Smooth muscle cell (in vitro differentiated cells): ENCODE measurements at regions not wholly inside any gene's neighbourhood (a gene's known extent, or its start where the extent isn't known, plus 50 kb on each side); places are given as distances from the start of the nearest gene placed in this dataset.
A peak's percentile ranks its signal among the peaks of the same experiment; 100 is the strongest.

Experiments
- DNase-seq: peaks from one replicate; lab custom pipeline; 2025; ENCODE audit not compliant: unreplicated experiment; lab: John Stamatoyannopoulos, UW
- H2AFZ ChIP-seq: fragments of 200-600 bp; sonication (generic); 2 replicates; pipeline ENCODE4 v1.6.0; 2016; ENCODE audit warnings: antibody characterized with exemption, low read depth, mild to moderate bottlenecking
- H3F3A ChIP-seq: fragments of 200-600 bp; sonication (generic); 2 replicates; pipeline ENCODE4 v1.6.0; 2017; ENCODE audit warnings: antibody characterized with exemption, low read depth
- H3K27ac ChIP-seq: fragments of 200-600 bp; sonication (generic); 2 replicates; pipeline ENCODE4 v1.5.1; 2016; ENCODE audit warnings: low read depth, mild to moderate bottlenecking
- H3K27me3 ChIP-seq: fragments of 200-600 bp; sonication (generic); 2 replicates; pipeline ENCODE4 v1.6.1; 2016; ENCODE audit warnings: low read depth, mild to moderate bottlenecking
- H3K36me3 ChIP-seq: fragments of 200-600 bp; sonication (generic); 2 replicates; pipeline ENCODE4 v1.5.1; 2016; ENCODE audit warnings: low read depth
- H3K4me1 ChIP-seq: fragments of 200-600 bp; sonication (generic); 2 replicates; pipeline ENCODE4 v1.5.1; 2016; ENCODE audit warnings: low read depth
- H3K4me2 ChIP-seq: fragments of 200-600 bp; sonication (generic); 2 replicates; pipeline ENCODE4 v1.6.0; 2016; ENCODE audit warnings: mild to moderate bottlenecking
- H3K4me3 ChIP-seq: fragments of 200-600 bp; sonication (generic); 2 replicates; pipeline ENCODE4 v1.5.1; 2016; ENCODE audit warnings: mild to moderate bottlenecking
- H3K79me2 ChIP-seq: fragments of 200-600 bp; sonication (generic); 2 replicates; pipeline ENCODE4 v1.6.0; 2016; ENCODE audit warnings: low read depth, mild to moderate bottlenecking
- H3K9ac ChIP-seq: fragments of 200-600 bp; sonication (generic); 2 replicates; pipeline ENCODE4 v1.6.0; 2016; ENCODE audit warnings: low read depth
- H3K9me3 ChIP-seq: fragments of 200-600 bp; sonication (generic); replicated peaks from 2 replicates; pipeline ENCODE4 v1.5.1; 2016; ENCODE audit warnings: low read depth
- H4K20me1 ChIP-seq: fragments of 200-600 bp; sonication (generic); 2 replicates; pipeline ENCODE4 v1.6.0; 2016; ENCODE audit warnings: low read depth
- CTCF ChIP-seq: fragments of 200-600 bp; sonication (generic); IDR thresholded peaks from 2 replicates; pipeline ENCODE4 v1.5.1; 2017; ENCODE audit warnings: borderline replicate concordance, mild to moderate bottlenecking, antibody characterized with exemption; ENCODE audit not compliant: insufficient read depth, poor library complexity, severe bottlenecking
- WGBS: methylation state at CpG from one replicate; pipeline ENCODE4 v1.1.7; 2016; ENCODE audit warnings: low lambda C conversion rate; 5-methylcytosine and 5-hydroxymethylcytosine counted together

- Histone ChIP-seq H3K4me3 (no peak overlapping the region), H3K9me3 (no peaks in the 10 kb centered on the region), H4K20me1 (no peaks in the 10 kb centered on the region), H3K27me3 (peaks cover 1% of the 10 kb centered on the region), H3F3A (no peaks in the 10 kb centered on the region), H3K4me2 (no peak overlapping the region), H2AFZ (no peak overlapping the region), H3K79me2 (no peaks in the 10 kb centered on the region), H3K36me3 (no peaks in the 10 kb centered on the region), H3K27ac (no peak overlapping the region), H3K4me1 (no peaks in the 10 kb centered on the region), H3K9ac (no peak overlapping the region)
- no peak for TF ChIP-seq CTCF
- 96% methylated on average over 5 of the region's 5 CpGs for WGBS
- no peak for DNase-seq
These were observed 231.0 kb upstream of the ADAMTS16 start for GRCh38 chr5:4909086-4909485.

GRCh38 chr5:4911646-4912403, 228.3 kb upstream of the ADAMTS16 start:
- H3K4me1 ChIP-seq = no peaks in the 10 kb centered on the region
- no peaks in the 10 kb centered on the region for H3K36me3 ChIP-seq
- H3K9me3 ChIP-seq = no peaks in the 10 kb centered on the region
- H3K4me2 ChIP-seq = no peak overlapping the region
- H3F3A ChIP-seq = no peaks in the 10 kb centered on the region
- DNase-seq = no peak
- H3K79me2 ChIP-seq = no peaks in the 10 kb centered on the region
- H3K27me3 ChIP-seq = no peaks in the 10 kb centered on the region
- no peaks in the 10 kb centered on the region for H4K20me1 ChIP-seq
- 84% methylated on average over 6 of the region's 6 CpGs for WGBS
- TF ChIP-seq CTCF = no peak
- H2AFZ ChIP-seq = no peak overlapping the region
- no peak overlapping the region for H3K4me3 ChIP-seq
- no peak overlapping the region for H3K9ac ChIP-seq
- H3K27ac ChIP-seq = no peak overlapping the region

GRCh38 chr5:4921929-4922328, 218.2 kb upstream of the ADAMTS16 start:
- Histone ChIP-seq H3F3A (no peaks in the 10 kb centered on the region), H4K20me1 (no peaks in the 10 kb centered on the region), H3K4me1 (no peaks in the 10 kb centered on the region), H3K4me2 (no peak overlapping the region), H2AFZ (no peak overlapping the region), H3K27me3 (no peaks in the 10 kb centered on the region), H3K79me2 (no peaks in the 10 kb centered on the region), H3K9ac (no peak overlapping the region), H3K27ac (no peak overlapping the region), H3K4me3 (no peak overlapping the region), H3K36me3 (no peaks in the 10 kb centered on the region), H3K9me3 (no peaks in the 10 kb centered on the region)
- 72% methylated on average over 5 of the region's 5 CpGs for WGBS
- DNase-seq = no peak
- TF ChIP-seq CTCF = no peak

GRCh38 chr5:4924577-4924976, 215.6 kb upstream of the ADAMTS16 start:
- H3K4me1 ChIP-seq = no peaks in the 10 kb centered on the region
- H3K4me3 ChIP-seq = no peak overlapping the region
- no peaks in the 10 kb centered on the region for H3F3A ChIP-seq
- H4K20me1 ChIP-seq = no peaks in the 10 kb centered on the region
- peak overlapping the region; percentile 42 for H3K27ac ChIP-seq
- no peak for DNase-seq
- no peaks in the 10 kb centered on the region for H3K79me2 ChIP-seq
- H3K9ac ChIP-seq = no peak overlapping the region
- H3K27me3 ChIP-seq = no peaks in the 10 kb centered on the region
- no peak for TF ChIP-seq CTCF
- no peak overlapping the region for H2AFZ ChIP-seq
- no peak overlapping the region for H3K4me2 ChIP-seq
- no peaks in the 10 kb centered on the region for H3K36me3 ChIP-seq
- 61% methylated on average over 4 of the region's 4 CpGs for WGBS
- H3K9me3 ChIP-seq = no peaks in the 10 kb centered on the region
